H1 (cell line): ENCODE measurements at regions not wholly inside any gene's neighbourhood (a gene's known extent, or its start where the extent isn't known, plus 50 kb on each side); places are given as distances from the start of the nearest gene placed in this dataset.

Experiments used
- ATF2 ChIP-seq: IDR thresholded peaks from 2 replicates; pipeline ENCODE4 v1.6.1; 2012; ENCODE audit warnings: low read length, inconsistent platforms
- E2F6 ChIP-seq: IDR thresholded peaks from 2 replicates; pipeline ENCODE4 v1.6.1; 2012; ENCODE audit warnings: inconsistent platforms
- SAP30 ChIP-seq: fragments of 300-600 bp; sonication (generic); IDR thresholded peaks from 2 replicates; pipeline ENCODE4 v1.7.1; 2012; ENCODE audit warnings: low read length, moderate library complexity, mild to moderate bottlenecking, inconsistent platforms; ENCODE audit not compliant: insufficient read depth, insufficient replicate concordance
- SIN3A ChIP-seq, 2 experiments: IDR thresholded peaks in 1 of 2; conservative IDR thresholded peaks in 1 of 2; 2 replicates each; pipeline ENCODE4 v1.6.1; 2011 to 2012; ENCODE audit warnings: low read length in 2 of 2, improper control_type of control experiment in 1 of 2, low read depth in 1 of 2, mild to moderate bottlenecking in 1 of 2
- TCF12 ChIP-seq: IDR thresholded peaks from 2 replicates; pipeline ENCODE4 v1.6.1; 2011; ENCODE audit warnings: low read depth, mild to moderate bottlenecking, low read length
- TEAD4 ChIP-seq: IDR thresholded peaks from 2 replicates; pipeline ENCODE4 v1.6.1; 2012; ENCODE audit warnings: low read depth, low read length, inconsistent platforms, mixed read lengths

- TF ChIP-seq TCF12 (no peak), SIN3A (conservative IDR thresholded peaks at IDR 0.05 in 1 of 2, IDR thresholded peaks at IDR 0.05 in 1 of 2; ENCODE audit: low read depth in 1 of 2, low read length in 2 of 2) (no peak), SAP30 (no peak), E2F6 (no peak), TEAD4 (no peak), ATF2 (no peak)
These were observed 243.5 kb upstream of the ARHGAP20 start (continued) for GRCh38 chr11:110955776-110956175.
